Cardiac muscle cell (in vitro differentiated cells and primary cell): ENCODE measurements at regions not wholly inside any gene's neighbourhood (a gene's known extent, or its start where the extent isn't known, plus 50 kb on each side); places are given as distances from the start of the nearest gene placed in this dataset.

Source experiments
- DNase-seq, 2 donors: peaks; one replicate each; pipeline versions ENCODE4 v3.0.0 to v3.0.0-alpha.2; 2010 to 2017; ENCODE audit warnings: low read depth in 1 of 2, low spot score in 1 of 2
- H3K27ac ChIP-seq: fragments of 200-600 bp; sonication (generic); 2 replicates; pipeline ENCODE4 v1.5.1; 2016
- H3K27me3 ChIP-seq: fragments of 200-600 bp; sonication (generic); 2 replicates; pipeline ENCODE4 v1.6.0; 2016; ENCODE audit warnings: control low read depth
- H3K36me3 ChIP-seq: fragments of 200-600 bp; sonication (generic); 2 replicates; pipeline ENCODE4 v1.5.1; 2016; ENCODE audit warnings: control low read depth
- H3K4me1 ChIP-seq: fragments of 200-600 bp; sonication (generic); 2 replicates; pipeline ENCODE4 v1.8.1; 2017; ENCODE audit warnings: low read depth, mild to moderate bottlenecking, mixed run types
- H3K4me3 ChIP-seq: fragments of 200-600 bp; sonication (generic); 2 replicates; pipeline ENCODE4 v1.5.1; 2016; ENCODE audit warnings: mild to moderate bottlenecking
- H3K9me3 ChIP-seq: fragments of 200-600 bp; sonication (generic); 2 replicates; pipeline ENCODE4 v1.5.1; 2017; ENCODE audit warnings: low read depth, mild to moderate bottlenecking, control low read depth
- TF ChIP-seq, protein P1 (sequence below): IDR thresholded peaks from 2 replicates; pipeline ENCODE4 v1.5.1; 2012; ENCODE audit warnings: low read depth, mild to moderate bottlenecking, low read length

DNA sequence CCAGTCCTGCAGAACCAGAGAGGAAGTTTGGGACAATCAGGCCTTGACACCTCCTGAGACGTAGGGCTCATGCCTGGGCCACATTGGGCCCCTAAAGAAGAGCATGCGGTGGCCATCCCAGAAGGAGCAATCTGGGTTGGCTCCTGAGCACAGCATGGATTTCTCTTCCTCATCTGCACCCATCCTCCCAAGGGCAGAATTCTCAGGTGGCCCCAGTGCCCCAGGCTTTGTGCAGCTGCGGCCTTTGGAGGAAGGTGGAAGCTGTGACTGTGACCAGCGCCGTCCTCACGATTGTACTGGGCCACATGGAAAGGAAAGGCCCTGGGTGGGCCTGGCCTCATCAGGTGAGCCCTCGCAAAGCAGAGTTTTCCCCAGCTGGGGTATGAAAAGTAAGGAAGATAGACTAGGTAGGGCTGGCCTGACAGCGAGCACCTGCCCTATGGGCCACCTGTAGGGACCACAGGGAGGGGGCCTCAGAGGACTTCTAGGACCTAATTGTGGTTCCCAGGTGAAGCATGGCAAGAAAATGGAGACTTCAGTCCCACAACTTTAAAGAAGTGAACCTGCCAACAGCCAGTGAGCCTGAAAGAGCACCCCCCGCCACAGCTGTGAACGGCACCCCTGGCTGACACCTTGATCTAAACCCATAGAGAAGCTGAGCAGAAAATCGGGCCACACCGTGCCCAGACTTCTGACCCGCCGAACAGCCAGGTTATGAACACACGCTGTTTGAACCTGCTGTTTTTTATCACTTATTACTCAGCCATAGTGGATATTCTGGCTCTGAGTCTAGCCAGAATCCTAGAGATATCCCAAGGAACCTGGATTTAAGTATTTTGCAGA is 164.1 kb downstream of the IRX2 start:
- Histone ChIP-seq H3K27me3 (peaks cover 19% of the 10 kb centered on the region), H3K27ac (no peak overlapping the region), H3K36me3 (no peaks in the 10 kb centered on the region), H3K4me1 (no peaks in the 10 kb centered on the region), H3K4me3 (no peak overlapping the region), H3K9me3 (no peaks in the 10 kb centered on the region)
- TF ChIP-seq, protein P1, sequence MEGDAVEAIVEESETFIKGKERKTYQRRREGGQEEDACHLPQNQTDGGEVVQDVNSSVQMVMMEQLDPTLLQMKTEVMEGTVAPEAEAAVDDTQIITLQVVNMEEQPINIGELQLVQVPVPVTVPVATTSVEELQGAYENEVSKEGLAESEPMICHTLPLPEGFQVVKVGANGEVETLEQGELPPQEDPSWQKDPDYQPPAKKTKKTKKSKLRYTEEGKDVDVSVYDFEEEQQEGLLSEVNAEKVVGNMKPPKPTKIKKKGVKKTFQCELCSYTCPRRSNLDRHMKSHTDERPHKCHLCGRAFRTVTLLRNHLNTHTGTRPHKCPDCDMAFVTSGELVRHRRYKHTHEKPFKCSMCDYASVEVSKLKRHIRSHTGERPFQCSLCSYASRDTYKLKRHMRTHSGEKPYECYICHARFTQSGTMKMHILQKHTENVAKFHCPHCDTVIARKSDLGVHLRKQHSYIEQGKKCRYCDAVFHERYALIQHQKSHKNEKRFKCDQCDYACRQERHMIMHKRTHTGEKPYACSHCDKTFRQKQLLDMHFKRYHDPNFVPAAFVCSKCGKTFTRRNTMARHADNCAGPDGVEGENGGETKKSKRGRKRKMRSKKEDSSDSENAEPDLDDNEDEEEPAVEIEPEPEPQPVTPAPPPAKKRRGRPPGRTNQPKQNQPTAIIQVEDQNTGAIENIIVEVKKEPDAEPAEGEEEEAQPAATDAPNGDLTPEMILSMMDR, result no peak
- DNase-seq, result no peak

DNA sequence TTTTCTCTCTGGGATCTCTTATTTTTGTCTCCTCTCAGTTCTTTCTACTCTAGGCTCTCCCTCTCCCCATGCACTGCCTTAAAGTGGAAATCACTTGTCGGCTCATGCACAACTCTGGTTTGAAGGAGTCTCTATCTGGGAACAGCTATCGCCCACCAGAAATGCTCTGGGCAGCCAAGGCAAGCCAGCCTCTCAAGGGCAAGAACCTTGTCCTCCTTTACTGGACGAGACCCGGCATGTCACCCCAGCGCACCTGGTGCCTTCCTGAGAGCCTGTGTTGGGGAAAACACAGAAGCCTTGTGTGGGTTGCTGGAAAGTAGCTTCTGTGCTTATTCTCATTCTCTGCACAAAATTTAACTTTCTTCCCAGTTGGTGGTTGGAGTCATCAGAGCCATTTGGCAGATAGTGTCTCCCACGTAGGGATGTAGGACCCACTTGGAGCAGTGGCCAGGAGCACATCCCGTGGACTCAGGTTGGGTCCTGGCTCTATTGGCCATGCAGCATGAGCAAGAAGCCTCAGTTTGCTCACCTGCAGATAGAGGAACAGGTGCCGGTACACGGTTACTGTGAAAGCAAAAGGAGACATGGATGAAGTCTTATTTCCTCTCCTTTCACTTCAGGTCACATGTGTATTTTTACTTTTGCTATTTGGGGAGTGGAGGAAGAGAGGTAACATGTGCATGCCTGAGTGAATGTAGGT is 165.3 kb downstream of the IRX2 start:
- no peak overlapping the region for H3K27ac ChIP-seq
- H3K4me1 ChIP-seq, result no peaks in the 10 kb centered on the region
- no peak for DNase-seq
- TF ChIP-seq, protein P1, result no peak
- peaks cover 8% of the 10 kb centered on the region for H3K27me3 ChIP-seq
- no peaks in the 10 kb centered on the region for H3K9me3 ChIP-seq
- H3K36me3 ChIP-seq, result no peaks in the 10 kb centered on the region
- H3K4me3 ChIP-seq, result no peak overlapping the region

DNA sequence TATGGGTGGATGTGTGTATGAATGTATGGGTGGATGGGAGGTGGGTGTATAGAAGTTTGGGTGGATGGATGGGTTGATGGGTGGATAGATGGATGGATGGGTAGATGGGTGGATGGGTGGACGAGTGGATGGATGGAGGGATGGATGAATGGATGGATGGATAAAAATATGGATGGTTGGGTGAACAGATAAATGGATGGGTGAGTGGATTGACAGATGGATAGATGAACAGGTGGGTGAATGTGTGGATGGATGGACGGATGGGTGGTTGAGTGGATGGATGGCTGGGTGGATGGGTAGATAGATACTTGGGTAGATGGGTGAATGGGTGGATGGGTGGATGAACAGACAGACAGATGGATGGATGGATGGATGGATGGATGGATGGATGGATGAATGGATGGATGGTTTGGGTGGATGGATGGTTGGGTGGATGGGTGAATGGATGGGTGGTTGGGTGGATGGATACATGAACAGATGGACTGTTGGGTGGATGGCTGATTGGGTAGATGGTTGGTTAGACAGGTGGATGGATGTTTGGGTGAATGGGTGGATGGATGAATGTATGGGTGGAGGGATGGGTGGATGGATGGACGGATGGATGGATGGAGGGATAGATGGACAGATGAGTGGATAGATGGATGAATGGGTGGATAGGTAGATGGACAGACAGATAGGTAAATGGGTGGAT is 166.8 kb downstream of the IRX2 start:
- DNase-seq, result no peak
- H3K9me3 ChIP-seq, result no peaks in the 10 kb centered on the region

DNA sequence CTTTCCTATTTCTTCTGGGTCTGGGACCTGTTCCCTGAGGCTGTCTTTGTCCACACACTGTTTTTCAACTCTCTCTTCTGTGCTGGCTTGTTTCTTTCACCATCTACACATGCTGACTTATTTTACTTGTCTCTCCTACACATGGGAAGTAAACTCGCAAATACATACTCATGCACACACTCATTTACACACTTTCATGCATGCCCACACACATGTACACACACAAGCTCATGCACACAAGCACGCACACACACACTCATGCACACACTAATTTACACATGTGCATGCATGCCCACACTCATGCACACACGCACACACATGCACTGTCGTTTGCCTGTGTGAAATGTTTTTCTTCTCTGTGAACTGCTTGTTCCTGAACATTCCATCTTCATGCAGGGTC is 169.0 kb downstream of the IRX2 start:
- Histone ChIP-seq H3K27me3 (no peaks in the 10 kb centered on the region), H3K9me3 (no peaks in the 10 kb centered on the region), H3K4me1 (no peaks in the 10 kb centered on the region), H3K36me3 (no peaks in the 10 kb centered on the region), H3K27ac (no peak overlapping the region), H3K4me3 (no peak overlapping the region)
- TF ChIP-seq, protein P1, result no peak
- DNase-seq, result no peak

More for the DNA sequence above, 166.8 kb downstream of the IRX2 start:
- no peak overlapping the region for H3K4me3 ChIP-seq
- no peaks in the 10 kb centered on the region for H3K36me3 ChIP-seq
- TF ChIP-seq, protein P1, result no peak
- no peak overlapping the region for H3K27ac ChIP-seq
- no peaks in the 10 kb centered on the region for H3K4me1 ChIP-seq
- H3K27me3 ChIP-seq, result no peaks in the 10 kb centered on the region

DNA sequence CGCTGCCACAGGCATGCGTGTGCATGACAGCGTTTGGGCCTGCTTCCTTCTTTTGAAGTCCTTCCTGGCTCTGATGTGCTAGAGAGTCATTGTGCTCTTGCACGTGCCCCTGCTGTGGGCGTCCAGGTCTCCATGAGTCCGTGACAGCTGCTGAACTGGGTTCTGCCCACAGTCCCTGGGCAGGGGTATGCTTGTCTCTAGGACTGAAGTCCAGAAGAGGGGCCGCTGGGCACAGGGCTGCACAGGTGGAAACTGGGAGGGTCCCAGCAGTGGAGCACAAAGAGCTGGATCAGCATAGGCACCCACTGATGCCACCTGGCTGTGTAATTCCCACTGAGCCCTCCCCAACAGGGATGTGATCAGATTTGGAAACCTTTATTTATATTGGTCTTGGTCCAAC is 169.4 kb downstream of the IRX2 start:
- Histone ChIP-seq H3K27ac (no peak overlapping the region), H3K36me3 (no peaks in the 10 kb centered on the region), H3K9me3 (no peaks in the 10 kb centered on the region), H3K27me3 (no peaks in the 10 kb centered on the region), H3K4me3 (no peak overlapping the region), H3K4me1 (no peaks in the 10 kb centered on the region)
- no peak for DNase-seq
- TF ChIP-seq, protein P1, result no peak
